Osteoblast (primary cell): ENCODE measurements at regions not wholly inside any gene's neighbourhood (a gene's known extent, or its start where the extent isn't known, plus 50 kb on each side); places are given as distances from the start of the nearest gene placed in this dataset.

ENCODE experiments used
- DNase-seq: peaks from one replicate; pipeline ENCODE4 v3.0.0; 2011; ENCODE audit warnings: low spot score, mixed read lengths; ENCODE audit not compliant: insufficient read length; ENCODE audit errors: missing footprints
- H2AFZ ChIP-seq: 2 replicates; pipeline ENCODE4 v1.6.0; 2011; ENCODE audit warnings: mild to moderate bottlenecking, low read length
- H3K27ac ChIP-seq: 2 replicates; pipeline ENCODE4 v1.5.1; 2011; ENCODE audit warnings: mild to moderate bottlenecking, low read depth, low read length, moderate library complexity
- H3K27me3 ChIP-seq: 2 replicates; pipeline ENCODE4 v1.6.0; 2012; ENCODE audit warnings: mild to moderate bottlenecking, control low read depth, inconsistent platforms, low read length, moderate library complexity; ENCODE audit not compliant: insufficient read depth
- H3K36me3 ChIP-seq: 2 replicates; pipeline ENCODE4 v1.5.1; 2011; ENCODE audit warnings: mild to moderate bottlenecking, low read length, control low read depth, moderate library complexity; ENCODE audit not compliant: insufficient read depth
- H3K4me1 ChIP-seq: 2 replicates; pipeline ENCODE4 v1.5.1; 2011; ENCODE audit warnings: mild to moderate bottlenecking, low read length, control low read depth, moderate library complexity; ENCODE audit not compliant: insufficient read depth
- H3K4me2 ChIP-seq: 2 replicates; pipeline ENCODE4 v1.6.0; 2011; ENCODE audit warnings: mild to moderate bottlenecking, low read length; ENCODE audit not compliant: insufficient read depth
- H3K4me3 ChIP-seq: fragments of 200-600 bp; sonication (generic); 3 replicates; pipeline ENCODE4 v1.5.1; 2012; ENCODE audit warnings: mild to moderate bottlenecking, low read length, inconsistent platforms; ENCODE audit not compliant: insufficient read depth
- H3K79me2 ChIP-seq: 2 replicates; pipeline ENCODE4 v1.6.0; 2012; ENCODE audit warnings: mild to moderate bottlenecking, low read length, control low read depth, inconsistent platforms; ENCODE audit not compliant: insufficient read depth
- H3K9me3 ChIP-seq: 2 replicates; pipeline ENCODE4 v1.5.1; 2011; ENCODE audit warnings: low read depth, low read length, control low read depth
- H4K20me1 ChIP-seq: 2 replicates; pipeline ENCODE4 v1.6.0; 2012; ENCODE audit warnings: mild to moderate bottlenecking, low read length, control low read depth; ENCODE audit not compliant: insufficient read depth
- TF ChIP-seq, protein P1 (sequence below): IDR thresholded peaks from 2 replicates; pipeline ENCODE4 v1.5.1; 2011; ENCODE audit warnings: mild to moderate bottlenecking, low read depth, low read length, moderate library complexity; ENCODE audit errors: extremely low read depth

DNA sequence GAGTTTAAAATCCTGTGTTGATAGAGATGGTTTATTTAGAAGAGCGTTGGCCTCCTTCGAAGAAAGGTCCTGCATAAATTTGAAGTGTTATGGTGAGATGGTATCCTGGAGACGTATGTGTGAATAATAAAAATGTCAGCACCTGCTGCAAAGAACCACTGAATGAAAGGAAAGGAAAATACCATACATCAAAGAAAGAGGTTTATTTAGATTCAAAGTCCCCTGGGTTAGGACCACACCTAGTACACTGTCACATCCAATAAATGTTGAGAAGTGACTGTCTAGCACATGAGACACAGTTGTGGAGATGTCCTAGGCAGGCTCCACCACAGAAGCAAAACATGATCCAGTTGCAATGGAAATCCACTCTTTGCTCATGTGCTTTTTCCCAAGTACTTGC lies 214.7 kb downstream of the PAX1 start:
- Histone ChIP-seq H3K27me3 (no peaks in the 10 kb centered on the region), H3K79me2 (no peaks in the 10 kb centered on the region), H3K4me3 (no peak overlapping the region), H3K36me3 (no peaks in the 10 kb centered on the region), H3K27ac (no peak overlapping the region), H3K4me2 (no peak overlapping the region), H4K20me1 (no peaks in the 10 kb centered on the region), H3K4me1 (no peaks in the 10 kb centered on the region), H3K9me3 (no peaks in the 10 kb centered on the region), H2AFZ (no peak overlapping the region)
- TF ChIP-seq, protein P1, sequence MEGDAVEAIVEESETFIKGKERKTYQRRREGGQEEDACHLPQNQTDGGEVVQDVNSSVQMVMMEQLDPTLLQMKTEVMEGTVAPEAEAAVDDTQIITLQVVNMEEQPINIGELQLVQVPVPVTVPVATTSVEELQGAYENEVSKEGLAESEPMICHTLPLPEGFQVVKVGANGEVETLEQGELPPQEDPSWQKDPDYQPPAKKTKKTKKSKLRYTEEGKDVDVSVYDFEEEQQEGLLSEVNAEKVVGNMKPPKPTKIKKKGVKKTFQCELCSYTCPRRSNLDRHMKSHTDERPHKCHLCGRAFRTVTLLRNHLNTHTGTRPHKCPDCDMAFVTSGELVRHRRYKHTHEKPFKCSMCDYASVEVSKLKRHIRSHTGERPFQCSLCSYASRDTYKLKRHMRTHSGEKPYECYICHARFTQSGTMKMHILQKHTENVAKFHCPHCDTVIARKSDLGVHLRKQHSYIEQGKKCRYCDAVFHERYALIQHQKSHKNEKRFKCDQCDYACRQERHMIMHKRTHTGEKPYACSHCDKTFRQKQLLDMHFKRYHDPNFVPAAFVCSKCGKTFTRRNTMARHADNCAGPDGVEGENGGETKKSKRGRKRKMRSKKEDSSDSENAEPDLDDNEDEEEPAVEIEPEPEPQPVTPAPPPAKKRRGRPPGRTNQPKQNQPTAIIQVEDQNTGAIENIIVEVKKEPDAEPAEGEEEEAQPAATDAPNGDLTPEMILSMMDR: no peak
- no peak for DNase-seq

DNA sequence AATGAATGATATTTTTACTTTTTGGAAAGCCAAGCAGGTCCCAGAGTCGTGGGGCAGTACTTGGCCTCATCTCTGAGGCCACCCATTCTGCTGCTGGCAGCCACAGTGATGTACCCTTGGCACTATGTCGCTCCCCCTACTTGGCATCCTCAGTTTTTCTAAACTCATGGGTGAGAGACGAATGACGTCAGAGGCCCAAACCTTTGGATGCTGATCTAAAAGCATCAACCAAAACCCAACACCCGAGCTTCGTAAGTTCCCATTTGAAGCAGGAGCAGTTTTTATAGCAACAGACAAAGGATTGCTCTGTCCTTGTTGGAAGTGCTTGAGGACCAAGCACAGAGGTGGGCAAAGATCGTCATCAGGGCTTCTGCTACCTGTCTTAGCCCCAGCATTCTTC lies 212.9 kb downstream of the PAX1 start:
- TF ChIP-seq, protein P1: no peak
- Histone ChIP-seq H4K20me1 (no peaks in the 10 kb centered on the region), H3K9me3 (no peaks in the 10 kb centered on the region), H3K79me2 (no peaks in the 10 kb centered on the region), H3K27me3 (no peaks in the 10 kb centered on the region), H3K4me3 (no peak overlapping the region), H3K36me3 (no peaks in the 10 kb centered on the region), H2AFZ (no peak overlapping the region), H3K27ac (no peak overlapping the region), H3K4me2 (no peak overlapping the region), H3K4me1 (no peaks in the 10 kb centered on the region)
- no peak for DNase-seq

DNA sequence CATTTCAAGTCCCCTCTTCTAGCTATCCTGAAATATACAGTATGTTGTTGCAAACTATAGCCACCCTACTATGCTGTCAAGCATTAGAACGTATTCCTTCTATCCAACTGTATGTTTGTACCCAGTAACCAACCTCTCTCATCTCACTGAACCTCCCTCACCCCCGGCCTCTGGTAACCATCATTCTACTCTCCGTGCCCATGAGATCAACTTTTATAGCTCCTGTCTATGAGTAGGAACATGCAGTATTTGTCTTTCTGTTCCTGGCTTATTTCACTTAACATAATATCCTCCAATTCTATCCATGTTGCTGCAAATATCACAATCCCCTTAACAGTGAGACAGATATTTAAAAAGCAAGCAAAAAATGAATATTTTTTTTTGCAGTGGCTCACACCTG lies 196.9 kb downstream of the PAX1 start:
- H3K36me3 ChIP-seq: no peaks in the 10 kb centered on the region
- no peaks in the 10 kb centered on the region for H3K27me3 ChIP-seq
- no peak overlapping the region for H3K4me3 ChIP-seq
- H3K4me2 ChIP-seq: no peak overlapping the region
- no peak for DNase-seq
- TF ChIP-seq, protein P1: no peak
- no peaks in the 10 kb centered on the region for H3K79me2 ChIP-seq
- H2AFZ ChIP-seq: no peak overlapping the region
- no peaks in the 10 kb centered on the region for H3K9me3 ChIP-seq
- no peaks in the 10 kb centered on the region for H4K20me1 ChIP-seq
- no peak overlapping the region for H3K27ac ChIP-seq
- no peaks in the 10 kb centered on the region for H3K4me1 ChIP-seq

DNA sequence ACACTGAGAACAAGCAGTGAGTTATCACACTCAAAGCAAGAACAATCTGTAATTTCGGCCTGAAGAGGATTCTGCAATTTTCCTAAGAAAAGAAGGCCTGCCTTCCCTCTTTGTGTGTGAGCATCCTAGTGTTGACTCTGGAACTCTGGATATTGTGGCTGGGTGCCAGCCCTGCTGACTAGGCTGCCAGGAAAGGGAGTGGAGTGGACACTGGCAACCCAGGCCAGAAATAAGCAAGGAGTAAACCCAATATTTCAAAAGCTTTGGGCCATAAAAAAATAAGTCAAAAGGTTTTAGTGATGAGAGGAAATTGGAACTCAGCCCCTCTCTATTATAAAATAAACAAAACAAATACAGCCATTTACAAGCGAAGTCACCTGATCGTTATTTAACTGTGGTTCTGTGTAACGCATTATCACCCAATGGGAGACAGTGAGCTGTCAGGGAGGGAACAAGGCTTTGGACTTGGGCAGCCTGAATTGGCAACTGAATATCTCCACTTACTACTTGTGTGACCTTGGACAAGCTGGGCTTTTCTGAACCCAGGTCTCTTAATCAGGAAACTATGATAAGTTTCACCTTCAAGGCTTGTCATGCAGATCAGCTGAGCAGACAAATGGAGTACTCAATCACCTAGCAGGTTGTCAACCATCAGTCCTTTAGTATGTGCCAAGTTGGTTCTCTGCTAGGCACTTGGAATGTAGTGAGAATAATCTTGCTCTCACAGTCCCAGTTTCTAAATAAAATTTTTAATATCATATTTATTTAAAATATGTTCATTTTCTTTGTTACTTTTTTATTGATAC lies 196.2 kb downstream of the PAX1 start:
- no peaks in the 10 kb centered on the region for H3K27me3 ChIP-seq
- H4K20me1 ChIP-seq: no peaks in the 10 kb centered on the region
- H3K4me3 ChIP-seq: no peak overlapping the region
- no peak overlapping the region for H3K4me2 ChIP-seq
- no peak overlapping the region for H2AFZ ChIP-seq
- DNase-seq: no peak
- H3K27ac ChIP-seq: no peak overlapping the region
- no peaks in the 10 kb centered on the region for H3K9me3 ChIP-seq
- no peaks in the 10 kb centered on the region for H3K4me1 ChIP-seq
- TF ChIP-seq, protein P1: no peak
- H3K79me2 ChIP-seq: no peaks in the 10 kb centered on the region
- H3K36me3 ChIP-seq: no peaks in the 10 kb centered on the region
